ENCODE measurements at regions not wholly inside any gene's neighbourhood (a gene's known extent, or its start where the extent isn't known, plus 50 kb on each side); places are given as distances from the start of the nearest gene placed in this dataset.

GRCh38 chr2:133723133-133723532 lies 154.9 kb upstream of the NCKAP5 start:
- no peaks in the 10 kb centered on the region for H3F3A ChIP-seq (ENCODE audit: insufficient read depth, low read length, poor library complexity, severe bottlenecking)
- H3K36me3 ChIP-seq (ENCODE audit: insufficient read depth, low read length) = no peaks in the 10 kb centered on the region
- no peak overlapping the region for H3K4me3 ChIP-seq (ENCODE audit: low read length)
- H3K9me2 ChIP-seq (ENCODE audit: insufficient read depth, low read length) = no peaks in the 10 kb centered on the region
- no peaks in the 10 kb centered on the region for H4K20me1 ChIP-seq (ENCODE audit: insufficient read depth)
- H3K4me2 ChIP-seq (ENCODE audit: low read length) = no peak overlapping the region
- no peak for TF ChIP-seq POLR2AphosphoS5 (IDR thresholded peaks at IDR 0.05)
- TF ChIP-seq TAF1 (IDR thresholded peaks at IDR 0.05; ENCODE audit: low read depth) = no peak
- TF ChIP-seq CTCF (IDR thresholded peaks at IDR 0.05; ENCODE audit: poor library complexity, severe bottlenecking) = no peak
- no peak for TF ChIP-seq EZH2 (IDR thresholded peaks at IDR 0.05; ENCODE audit: borderline replicate concordance, insufficient read depth, low read length, poor library complexity, severe bottlenecking)
- TF ChIP-seq SMC3 (conservative IDR thresholded peaks at IDR 0.05; ENCODE audit: poor library complexity) = no peak
- no peak for TF ChIP-seq RAD21 (conservative IDR thresholded peaks at IDR 0.05)
- TF ChIP-seq REST (IDR thresholded peaks at IDR 0.05; ENCODE audit: borderline replicate concordance) = no peak
- TF ChIP-seq EP300 (conservative IDR thresholded peaks at IDR 0.05; ENCODE audit: poor library complexity, severe bottlenecking) = no peak
- no peak for TF ChIP-seq MXI1 (conservative IDR thresholded peaks at IDR 0.05; ENCODE audit: poor library complexity, severe bottlenecking)
- H3K27ac ChIP-seq (ENCODE audit: low read length) = no peak overlapping the region
- no peak overlapping the region for H2AFZ ChIP-seq (ENCODE audit: low read depth, low read length)
- H3K79me2 ChIP-seq (replicated peaks; ENCODE audit: insufficient read depth, low read length) = no peaks in the 10 kb centered on the region
- H3K9me3 ChIP-seq (ENCODE audit: low read length) = no peaks in the 10 kb centered on the region
- H3K9ac ChIP-seq (ENCODE audit: low read length) = no peak overlapping the region
- no peaks in the 10 kb centered on the region for H3K27me3 ChIP-seq (ENCODE audit: insufficient read depth, low read depth, low read length)

GRCh38 chr2:133726973-133727372 lies 158.7 kb upstream of the NCKAP5 start:
- H3K27me3 ChIP-seq (ENCODE audit: insufficient read depth, low read depth, low read length) = no peaks in the 10 kb centered on the region
- no peak for TF ChIP-seq RAD21 (conservative IDR thresholded peaks at IDR 0.05)
- no peak overlapping the region for H2AFZ ChIP-seq (ENCODE audit: low read depth, low read length)
- no peaks in the 10 kb centered on the region for H3K36me3 ChIP-seq (ENCODE audit: insufficient read depth, low read length)
- H3K27ac ChIP-seq (ENCODE audit: low read length) = no peak overlapping the region
- H3F3A ChIP-seq (ENCODE audit: insufficient read depth, low read length, poor library complexity, severe bottlenecking) = no peaks in the 10 kb centered on the region
- H3K9ac ChIP-seq (ENCODE audit: low read length) = no peak overlapping the region
- H3K9me2 ChIP-seq (ENCODE audit: insufficient read depth, low read length) = no peaks in the 10 kb centered on the region
- no peak overlapping the region for H3K4me2 ChIP-seq (ENCODE audit: low read length)
- H3K79me2 ChIP-seq (replicated peaks; ENCODE audit: insufficient read depth, low read length) = no peaks in the 10 kb centered on the region
- H3K9me3 ChIP-seq (ENCODE audit: low read length) = no peaks in the 10 kb centered on the region
- H3K4me3 ChIP-seq (ENCODE audit: low read length) = no peak overlapping the region
- no peaks in the 10 kb centered on the region for H4K20me1 ChIP-seq (ENCODE audit: insufficient read depth)

- Histone ChIP-seq H2AFZ (ENCODE audit: low read depth, low read length) (no peak overlapping the region), H3F3A (ENCODE audit: insufficient read depth, low read length, poor library complexity, severe bottlenecking) (no peaks in the 10 kb centered on the region), H3K27ac (ENCODE audit: low read length) (no peak overlapping the region), H3K9me3 (ENCODE audit: low read length) (no peaks in the 10 kb centered on the region), H3K27me3 (ENCODE audit: insufficient read depth, low read depth, low read length) (no peaks in the 10 kb centered on the region), H3K4me2 (ENCODE audit: low read length) (no peak overlapping the region), H3K36me3 (ENCODE audit: insufficient read depth, low read length) (no peaks in the 10 kb centered on the region), H3K79me2 (replicated peaks; ENCODE audit: insufficient read depth, low read length) (no peaks in the 10 kb centered on the region), H3K9me2 (ENCODE audit: insufficient read depth, low read length) (no peaks in the 10 kb centered on the region), H4K20me1 (ENCODE audit: insufficient read depth) (no peaks in the 10 kb centered on the region), H3K9ac (ENCODE audit: low read length) (no peak overlapping the region), H3K4me3 (ENCODE audit: low read length) (no peak overlapping the region)
- TF ChIP-seq RAD21 (conservative IDR thresholded peaks at IDR 0.05) = no peak
- no peak for TF ChIP-seq POLR2AphosphoS5 (IDR thresholded peaks at IDR 0.05)
- TF ChIP-seq MXI1 (conservative IDR thresholded peaks at IDR 0.05; ENCODE audit: poor library complexity, severe bottlenecking) = no peak
- no peak for TF ChIP-seq TAF1 (IDR thresholded peaks at IDR 0.05; ENCODE audit: low read depth)
- no peak for TF ChIP-seq SMC3 (conservative IDR thresholded peaks at IDR 0.05; ENCODE audit: poor library complexity)
- no peak for TF ChIP-seq REST (IDR thresholded peaks at IDR 0.05; ENCODE audit: borderline replicate concordance)
- TF ChIP-seq CTCF (IDR thresholded peaks at IDR 0.05; ENCODE audit: poor library complexity, severe bottlenecking) = no peak
- no peak for TF ChIP-seq EP300 (conservative IDR thresholded peaks at IDR 0.05; ENCODE audit: poor library complexity, severe bottlenecking)
- TF ChIP-seq EZH2 (IDR thresholded peaks at IDR 0.05; ENCODE audit: borderline replicate concordance, insufficient read depth, low read length, poor library complexity, severe bottlenecking) = no peak
These were observed 163.8 kb upstream of the NCKAP5 start for GRCh38 chr2:133732059-133732458.
